ENCODE measurements at regions not wholly inside any gene's neighbourhood (a gene's known extent, or its start where the extent isn't known, plus 50 kb on each side); places are given as distances from the start of the nearest gene placed in this dataset.

DNA sequence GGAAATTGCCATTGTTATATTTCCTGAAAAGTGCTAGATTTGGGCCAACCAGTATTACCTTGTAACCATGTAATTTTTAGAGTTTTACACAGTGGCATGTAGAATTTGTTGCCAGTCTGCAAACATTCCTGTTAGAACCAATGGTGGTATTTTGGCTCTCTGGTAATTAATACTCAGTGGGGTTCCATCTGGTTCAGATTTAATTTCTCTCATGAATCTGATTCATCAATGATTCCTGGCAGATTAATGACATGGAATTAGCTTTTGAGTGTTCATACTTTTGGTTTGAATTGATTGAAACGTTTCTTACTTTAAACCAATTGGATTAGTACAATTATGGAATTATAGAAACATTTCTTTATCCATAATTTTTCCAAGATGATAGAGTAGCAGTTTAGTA, 93.2 kb downstream of the MC4R start:
- ChIA-PET POLR2A (no interaction called here), CTCF (no interaction called here)
- H3K9ac ChIP-seq, result no peak overlapping the region
- H3K36me3 ChIP-seq (replicated peaks in 1 of 2; ENCODE audit: control insufficient read depth in 1 of 2, insufficient read depth in 2 of 2, low read length in 1 of 2), result no peaks in the 10 kb centered on the region
- H3K9me3 ChIP-seq, result no peaks in the 10 kb centered on the region
- no peak for TF ChIP-seq YY1 (IDR thresholded peaks at IDR 0.05; ENCODE audit: low read depth)
- no peak for TF ChIP-seq RXRA (IDR thresholded peaks at IDR 0.05; ENCODE audit: borderline replicate concordance, low read depth)
- TF ChIP-seq, protein P1, sequence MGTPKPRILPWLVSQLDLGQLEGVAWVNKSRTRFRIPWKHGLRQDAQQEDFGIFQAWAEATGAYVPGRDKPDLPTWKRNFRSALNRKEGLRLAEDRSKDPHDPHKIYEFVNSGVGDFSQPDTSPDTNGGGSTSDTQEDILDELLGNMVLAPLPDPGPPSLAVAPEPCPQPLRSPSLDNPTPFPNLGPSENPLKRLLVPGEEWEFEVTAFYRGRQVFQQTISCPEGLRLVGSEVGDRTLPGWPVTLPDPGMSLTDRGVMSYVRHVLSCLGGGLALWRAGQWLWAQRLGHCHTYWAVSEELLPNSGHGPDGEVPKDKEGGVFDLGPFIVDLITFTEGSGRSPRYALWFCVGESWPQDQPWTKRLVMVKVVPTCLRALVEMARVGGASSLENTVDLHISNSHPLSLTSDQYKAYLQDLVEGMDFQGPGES (IDR thresholded peaks at IDR 0.05; ENCODE audit: low read depth, low read length), result no peak
- TF ChIP-seq TCF12 (IDR thresholded peaks at IDR 0.05), result peak; percentile 70
- TF ChIP-seq POLR2AphosphoS5 (IDR thresholded peaks at IDR 0.05; ENCODE audit: low read depth, low read length), result no peak
- TF ChIP-seq EP300 (IDR thresholded peaks at IDR 0.05; ENCODE audit: borderline replicate concordance in 1 of 2, low read depth in 1 of 2, low read length in 1 of 2), result peak in 1 of 2 experiments; percentile 46; a peak in 1 of 4 replicates
- TF ChIP-seq, protein P2, sequence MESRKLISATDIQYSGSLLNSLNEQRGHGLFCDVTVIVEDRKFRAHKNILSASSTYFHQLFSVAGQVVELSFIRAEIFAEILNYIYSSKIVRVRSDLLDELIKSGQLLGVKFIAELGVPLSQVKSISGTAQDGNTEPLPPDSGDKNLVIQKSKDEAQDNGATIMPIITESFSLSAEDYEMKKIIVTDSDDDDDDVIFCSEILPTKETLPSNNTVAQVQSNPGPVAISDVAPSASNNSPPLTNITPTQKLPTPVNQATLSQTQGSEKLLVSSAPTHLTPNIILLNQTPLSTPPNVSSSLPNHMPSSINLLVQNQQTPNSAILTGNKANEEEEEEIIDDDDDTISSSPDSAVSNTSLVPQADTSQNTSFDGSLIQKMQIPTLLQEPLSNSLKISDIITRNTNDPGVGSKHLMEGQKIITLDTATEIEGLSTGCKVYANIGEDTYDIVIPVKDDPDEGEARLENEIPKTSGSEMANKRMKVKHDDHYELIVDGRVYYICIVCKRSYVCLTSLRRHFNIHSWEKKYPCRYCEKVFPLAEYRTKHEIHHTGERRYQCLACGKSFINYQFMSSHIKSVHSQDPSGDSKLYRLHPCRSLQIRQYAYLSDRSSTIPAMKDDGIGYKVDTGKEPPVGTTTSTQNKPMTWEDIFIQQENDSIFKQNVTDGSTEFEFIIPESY (IDR thresholded peaks at IDR 0.05; ENCODE audit: borderline replicate concordance, low read depth), result no peak
- no peak for TF ChIP-seq CHD2 (IDR thresholded peaks at IDR 0.05; ENCODE audit: low read length, partially characterized antibody)
- no peak for TF ChIP-seq RCOR1 (IDR thresholded peaks at IDR 0.05; ENCODE audit: low read length)
- TF ChIP-seq JUND (IDR thresholded peaks at IDR 0.05), result peak; percentile 17; the same call in 1 of the 2 replicates
- TF ChIP-seq, protein P3, sequence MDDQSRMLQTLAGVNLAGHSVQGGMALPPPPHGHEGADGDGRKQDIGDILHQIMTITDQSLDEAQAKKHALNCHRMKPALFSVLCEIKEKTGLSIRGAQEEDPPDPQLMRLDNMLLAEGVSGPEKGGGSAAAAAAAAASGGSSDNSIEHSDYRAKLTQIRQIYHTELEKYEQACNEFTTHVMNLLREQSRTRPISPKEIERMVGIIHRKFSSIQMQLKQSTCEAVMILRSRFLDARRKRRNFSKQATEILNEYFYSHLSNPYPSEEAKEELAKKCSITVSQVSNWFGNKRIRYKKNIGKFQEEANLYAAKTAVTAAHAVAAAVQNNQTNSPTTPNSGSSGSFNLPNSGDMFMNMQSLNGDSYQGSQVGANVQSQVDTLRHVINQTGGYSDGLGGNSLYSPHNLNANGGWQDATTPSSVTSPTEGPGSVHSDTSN (IDR thresholded peaks at IDR 0.05), result peak; percentile 77
- no peak for TF ChIP-seq SMC3 (IDR thresholded peaks at IDR 0.05; ENCODE audit: low read depth, low read length)
- no peak for TF ChIP-seq FOXM1 (IDR thresholded peaks at IDR 0.05; ENCODE audit: low read depth)
- TF ChIP-seq FOSL2 (IDR thresholded peaks at IDR 0.05; ENCODE audit: borderline replicate concordance, low read depth), result no peak
- TF ChIP-seq TAF1 (IDR thresholded peaks at IDR 0.05; ENCODE audit: borderline replicate concordance, low read depth, low read length), result no peak
- H3K27ac ChIP-seq (ENCODE audit: low read depth in 2 of 2, low read length in 1 of 2), result peak overlapping the region in 1 of 2 experiments; percentile 32; a peak in 1 of 4 replicates
- H4K20me1 ChIP-seq (ENCODE audit: insufficient read depth), result no peaks in the 10 kb centered on the region
- H3K4me1 ChIP-seq (ENCODE audit: control insufficient read depth in 1 of 2, insufficient read depth in 2 of 2, low read depth in 1 of 2, low read length in 1 of 2), result no peaks in the 10 kb centered on the region; a peak in 1 of 4 replicates
- no peaks in the 10 kb centered on the region for H3K27me3 ChIP-seq (ENCODE audit: insufficient read depth)
- no peak overlapping the region; the same call in 1 of the 2 replicates for H2AFZ ChIP-seq (ENCODE audit: low read depth)
- 8% methylated on average over 1 of the region's 1 CpG for WGBS (ENCODE audit: low lambda C conversion rate)
- 0 out of 2 replicates have a peak, but pooled peaks cover 4% of the 10 kb centered on the region for H3K9me2 ChIP-seq
- DNase-seq, result no peak
- H3K4me2 ChIP-seq, result no peak overlapping the region
- no peaks in the 10 kb centered on the region for H3K79me2 ChIP-seq (ENCODE audit: insufficient read depth)
- H3K4me3 ChIP-seq (ENCODE audit: low read depth in 2 of 2, low read length in 1 of 2), result no peak overlapping the region
- peaks cover 17% of the 10 kb centered on the region for H3F3A ChIP-seq (replicated peaks; ENCODE audit: insufficient read depth)
